Kidney (tissue), 13 donors: ENCODE measurements at regions not wholly inside any gene's neighbourhood (a gene's known extent, or its start where the extent isn't known, plus 50 kb on each side); places are given as distances from the start of the nearest gene placed in this dataset.

Source experiments
- DNase-seq, 5 donors: peaks; one replicate each; pipeline ENCODE4 v3.0.0-alpha.2; 2013 to 2020
- FAIRE-seq: peaks from 2 replicates; lab custom pipeline; 2012; peaks lifted over from hg19 to GRCh38; lab: Jason Lieb, UNC
- H3K27ac ChIP-seq, 2 donors: one replicate each; pipeline ENCODE4 v1.7.0; 2013; ENCODE audit warnings: low read depth in 2 of 2, low read length in 2 of 2, inconsistent platforms in 1 of 2
- H3K27me3 ChIP-seq: one replicate; pipeline ENCODE4 v1.7.1; 2013; ENCODE audit warnings: low read length, inconsistent platforms; ENCODE audit not compliant: control insufficient read depth, insufficient read depth
- H3K36me3 ChIP-seq, 3 donors: one replicate each; pipeline versions ENCODE4 v1.7.0 to v1.7.1; 2013; ENCODE audit warnings: low read length in 3 of 3, control low read depth in 1 of 3, inconsistent platforms in 1 of 3; ENCODE audit not compliant: insufficient read depth in 3 of 3, control insufficient read depth in 2 of 3
- H3K4me1 ChIP-seq, 3 donors: one replicate each; pipeline versions ENCODE4 v1.7.0 to v1.7.1; 2013; ENCODE audit warnings: low read length in 3 of 3, inconsistent platforms in 1 of 3, low read depth in 1 of 3; ENCODE audit not compliant: control insufficient read depth in 2 of 3, insufficient read depth in 2 of 3
- H3K4me3 ChIP-seq, 3 donors: one replicate each; pipeline versions ENCODE4 v1.7.0 to v1.8.1; 2013; ENCODE audit warnings: low read length in 3 of 3, control low read depth in 1 of 3, inconsistent platforms in 1 of 3
- H3K9ac ChIP-seq, 3 donors: one replicate each; pipeline versions ENCODE4 v1.7.0 to v1.7.1; 2013; ENCODE audit warnings: low read length in 3 of 3, control low read depth in 1 of 3, inconsistent platforms in 1 of 3
- H3K9me3 ChIP-seq, 3 donors: one replicate each; pipeline versions ENCODE4 v1.7.0 to v1.7.1; 2013; ENCODE audit warnings: low read length in 3 of 3, control low read depth in 1 of 3, inconsistent platforms in 1 of 3; ENCODE audit not compliant: control insufficient read depth in 2 of 3, insufficient read depth in 1 of 3
- intact Hi-C: fragments of 100-400 bp; cut with DNase I; formaldehyde crosslinking; loops from one replicate; pipeline ENCODE4 v1.11.1; 2022
- TF ChIP-seq, protein P1 (sequence below): IDR thresholded peaks from 3 replicates; pipeline ENCODE4 v1.5.1; 2012; ENCODE audit warnings: mild to moderate bottlenecking, moderate library complexity, borderline replicate concordance; ENCODE audit not compliant: insufficient read depth; ENCODE audit errors: extremely low read depth
- donor health status: control.
- donor health status: control.
- donor health status: control.
- donor health status: control.
- donor health status: control.
- donor health status: DM: yes; HTN: yes; CAD: no.
- donor health status: Normal renal cell carcinoma (clear cell type).

DNA sequence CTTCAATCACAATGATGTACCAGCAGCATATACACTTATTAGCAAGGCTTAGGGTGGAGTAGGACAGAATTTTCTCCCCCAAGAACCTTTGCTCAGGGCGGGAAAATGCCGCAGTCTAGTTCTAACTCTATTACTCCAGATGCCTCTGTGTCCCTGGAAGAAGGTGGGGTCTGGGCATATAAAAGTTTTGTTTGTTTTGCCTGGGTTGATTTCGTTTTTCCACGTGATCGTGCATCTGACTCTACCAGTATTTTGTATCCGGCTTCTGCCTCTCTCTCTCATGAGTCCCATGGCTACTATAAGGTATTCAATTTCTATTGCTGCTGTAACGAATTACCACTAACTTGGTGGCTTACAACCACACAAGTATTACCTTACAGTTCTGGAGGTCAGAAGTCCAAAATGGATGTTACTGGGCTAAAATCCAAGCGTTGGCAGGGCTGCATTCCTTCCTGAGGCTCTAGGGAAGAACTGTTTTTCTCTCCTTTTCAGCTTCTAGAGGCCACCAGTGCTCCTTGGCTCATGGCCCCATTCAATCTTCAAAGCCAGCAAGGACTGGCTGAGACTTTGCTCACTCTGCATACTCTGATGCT is 181.2 kb upstream of the PRSS58 start:
- FAIRE-seq: no peak
- TF ChIP-seq, protein P1, sequence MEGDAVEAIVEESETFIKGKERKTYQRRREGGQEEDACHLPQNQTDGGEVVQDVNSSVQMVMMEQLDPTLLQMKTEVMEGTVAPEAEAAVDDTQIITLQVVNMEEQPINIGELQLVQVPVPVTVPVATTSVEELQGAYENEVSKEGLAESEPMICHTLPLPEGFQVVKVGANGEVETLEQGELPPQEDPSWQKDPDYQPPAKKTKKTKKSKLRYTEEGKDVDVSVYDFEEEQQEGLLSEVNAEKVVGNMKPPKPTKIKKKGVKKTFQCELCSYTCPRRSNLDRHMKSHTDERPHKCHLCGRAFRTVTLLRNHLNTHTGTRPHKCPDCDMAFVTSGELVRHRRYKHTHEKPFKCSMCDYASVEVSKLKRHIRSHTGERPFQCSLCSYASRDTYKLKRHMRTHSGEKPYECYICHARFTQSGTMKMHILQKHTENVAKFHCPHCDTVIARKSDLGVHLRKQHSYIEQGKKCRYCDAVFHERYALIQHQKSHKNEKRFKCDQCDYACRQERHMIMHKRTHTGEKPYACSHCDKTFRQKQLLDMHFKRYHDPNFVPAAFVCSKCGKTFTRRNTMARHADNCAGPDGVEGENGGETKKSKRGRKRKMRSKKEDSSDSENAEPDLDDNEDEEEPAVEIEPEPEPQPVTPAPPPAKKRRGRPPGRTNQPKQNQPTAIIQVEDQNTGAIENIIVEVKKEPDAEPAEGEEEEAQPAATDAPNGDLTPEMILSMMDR: no peak
- no peak for DNase-seq

DNA sequence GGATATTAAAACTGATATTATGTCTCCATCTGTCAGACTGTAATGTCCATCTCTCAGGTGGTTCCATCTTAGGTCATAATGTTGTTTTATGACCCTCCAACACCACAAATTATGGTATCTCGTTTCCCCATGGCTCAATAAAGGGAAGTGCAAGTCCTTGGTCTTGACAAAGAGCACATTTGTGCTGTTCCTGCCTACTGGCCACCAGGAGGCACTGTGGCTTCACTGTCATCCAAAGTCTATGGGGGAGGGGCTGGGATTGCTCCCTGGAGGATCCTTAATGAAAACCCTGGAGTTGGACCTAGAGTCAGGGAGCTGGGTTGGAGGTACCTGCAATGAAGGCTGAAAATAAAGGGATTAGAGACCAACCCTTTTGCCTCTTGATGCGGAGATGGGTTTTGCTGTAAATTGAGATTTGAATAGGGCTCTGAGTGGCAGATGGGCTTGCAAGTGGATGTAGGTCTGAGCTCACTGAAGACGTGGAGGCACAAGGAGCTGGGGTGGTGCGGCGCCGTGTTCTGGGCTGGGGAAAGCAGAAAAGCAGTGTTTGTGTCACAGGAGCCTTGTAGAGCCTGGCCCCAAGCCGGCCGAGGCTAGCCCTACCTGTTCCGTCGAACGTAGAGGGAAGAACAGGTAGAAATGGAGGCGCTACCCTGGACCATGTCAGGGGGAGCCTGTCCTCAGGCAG is 180.5 kb upstream of the PRSS58 start:
- intact Hi-C loops: no loop called here
- FAIRE-seq (no peak), DNase-seq (peak in 2 of 5 donors; percentile 16 to 29)
- TF ChIP-seq, protein P1: peak; percentile 58
- Histone ChIP-seq H3K9ac (no peak overlapping the region), H3K4me1 (no peaks in the 10 kb centered on the region), H3K9me3 (peaks cover 0 to 5% (median 0%) of the 10 kb centered on the region in 3 donors), H3K27ac (no peak overlapping the region), H3K27me3 (no peaks in the 10 kb centered on the region), H3K36me3 (no peaks in the 10 kb centered on the region), H3K4me3 (no peak overlapping the region)

More for the DNA sequence above, 181.2 kb upstream of the PRSS58 start:
- Histone ChIP-seq H3K4me1 (no peaks in the 10 kb centered on the region), H3K27ac (no peak overlapping the region), H3K36me3 (no peaks in the 10 kb centered on the region), H3K27me3 (no peaks in the 10 kb centered on the region), H3K4me3 (no peak overlapping the region), H3K9ac (no peak overlapping the region), H3K9me3 (peaks cover 0 to 5% (median 0%) of the 10 kb centered on the region in 3 donors)
- intact Hi-C loops: no loop called here

DNA sequence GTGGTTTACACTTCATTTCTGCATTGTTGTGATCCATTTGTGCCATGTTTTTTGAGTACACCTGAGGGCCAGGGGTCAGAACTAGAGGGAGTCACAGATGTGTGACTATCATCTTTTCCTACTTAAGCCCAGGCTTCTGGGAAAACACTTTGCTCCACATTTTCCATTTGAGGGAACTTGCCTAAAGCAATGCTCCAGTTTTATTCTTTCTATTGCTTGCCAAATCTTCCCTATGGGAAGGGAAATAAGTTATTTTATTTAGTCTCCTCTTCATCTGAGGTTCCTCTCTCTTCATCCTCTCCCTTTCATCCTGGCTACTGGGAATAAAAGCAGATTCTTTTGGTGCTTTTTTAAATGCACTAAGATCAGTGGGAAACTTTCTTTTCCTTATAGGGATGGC is 179.9 kb upstream of the PRSS58 start:
- TF ChIP-seq, protein P1: no peak
- H3K4me1 ChIP-seq: no peaks in the 10 kb centered on the region
- H3K36me3 ChIP-seq: no peaks in the 10 kb centered on the region
- no peak overlapping the region for H3K4me3 ChIP-seq
- peaks cover 0 to 5% (median 0%) of the 10 kb centered on the region in 3 donors for H3K9me3 ChIP-seq
- intact Hi-C loops: no loop called here
- H3K27ac ChIP-seq: no peak overlapping the region
- no peak for FAIRE-seq
- H3K27me3 ChIP-seq: no peaks in the 10 kb centered on the region
- no peak overlapping the region for H3K9ac ChIP-seq
- DNase-seq: no peak
